Large intestine (tissue), 3 donors: ENCODE measurements at regions not wholly inside any gene's neighbourhood (a gene's known extent, or its start where the extent isn't known, plus 50 kb on each side); places are given as distances from the start of the nearest gene placed in this dataset.
"Not testable (repeated sequence)": the region's sequence is repeated elsewhere in the genome, so short reads cannot be mapped to it uniquely, and the experiment has no call there.

ENCODE experiments used
- DNase-seq, 2 donors: peaks; one replicate each; pipeline versions ENCODE4 v3.0.0 to v3.0.0-alpha.2; 2013
- H3K27ac ChIP-seq: one replicate; pipeline ENCODE4 v1.5.1; 2013; ENCODE audit warnings: low read length
- H3K27me3 ChIP-seq: 2 replicates; pipeline ENCODE4 v1.6.1; 2013; ENCODE audit warnings: low read length; ENCODE audit not compliant: control insufficient read depth, insufficient read depth
- H3K36me3 ChIP-seq: 2 replicates; pipeline ENCODE4 v1.6.1; 2013; ENCODE audit warnings: low read length; ENCODE audit not compliant: control insufficient read depth, insufficient read depth
- H3K4me1 ChIP-seq: one replicate; pipeline ENCODE4 v1.6.1; 2013; ENCODE audit warnings: low read length; ENCODE audit not compliant: control insufficient read depth, insufficient read depth
- H3K4me3 ChIP-seq: one replicate; pipeline ENCODE4 v1.5.1; 2013; ENCODE audit warnings: low read length
- H3K9me3 ChIP-seq: one replicate; pipeline ENCODE4 v1.6.1; 2013; ENCODE audit warnings: mild to moderate bottlenecking, low read depth, low read length, moderate library complexity; ENCODE audit not compliant: control insufficient read depth
- WGBS: methylation state at CpG from one replicate; pipeline ENCODE4 v1.1.5; 2013; ENCODE audit warnings: low lambda C conversion rate; ENCODE audit not compliant: insufficient coverage; 5-methylcytosine and 5-hydroxymethylcytosine counted together

GRCh38 chr7:111653846-111654245, 91.6 kb upstream of the IMMP2L start:
- no peak for DNase-seq
- Histone ChIP-seq H3K27me3 (no peaks in the 10 kb centered on the region), H3K4me1 (no peaks in the 10 kb centered on the region), H3K9me3 (no peaks in the 10 kb centered on the region), H3K36me3 (no peaks in the 10 kb centered on the region), H3K27ac (no peak overlapping the region), H3K4me3 (no peak overlapping the region)
- WGBS: 95% methylated on average over 2 of the region's 3 CpGs

GRCh38 chr7:111650456-111650999, 88.2 kb upstream of the IMMP2L start:
- Histone ChIP-seq H3K27ac (no peak overlapping the region), H3K27me3 (no peaks in the 10 kb centered on the region), H3K4me1 (no peaks in the 10 kb centered on the region), H3K4me3 (no peak overlapping the region), H3K36me3 (no peaks in the 10 kb centered on the region), H3K9me3 (no peaks in the 10 kb centered on the region)
- 60% methylated on average over 2 of the region's 5 CpGs for WGBS
- peak in 1 of 2 donors; percentile 6 for DNase-seq

- Histone ChIP-seq H3K27ac (no peak overlapping the region), H3K9me3 (peaks cover 5% of the 10 kb centered on the region), H3K4me1 (no peaks in the 10 kb centered on the region), H3K4me3 (no peak overlapping the region), H3K36me3 (no peaks in the 10 kb centered on the region), H3K27me3 (no peaks in the 10 kb centered on the region)
- 70% methylated on average over 2 of the region's 4 CpGs for WGBS
- no peak for DNase-seq
Measured at GRCh38 chr7:111647881-111648280, 85.6 kb upstream of the IMMP2L start.

- H3K27ac ChIP-seq, H3K4me1 ChIP-seq, DNase-seq, H3K4me3 ChIP-seq, H3K9me3 ChIP-seq, H3K36me3 ChIP-seq, H3K27me3 ChIP-seq: not testable (repeated sequence)
- no CpG with 5 or more reads among the region's 14 CpGs for WGBS
Measured at GRCh38 chr7:111644595-111644994, 82.3 kb upstream of the IMMP2L start.

DNA sequence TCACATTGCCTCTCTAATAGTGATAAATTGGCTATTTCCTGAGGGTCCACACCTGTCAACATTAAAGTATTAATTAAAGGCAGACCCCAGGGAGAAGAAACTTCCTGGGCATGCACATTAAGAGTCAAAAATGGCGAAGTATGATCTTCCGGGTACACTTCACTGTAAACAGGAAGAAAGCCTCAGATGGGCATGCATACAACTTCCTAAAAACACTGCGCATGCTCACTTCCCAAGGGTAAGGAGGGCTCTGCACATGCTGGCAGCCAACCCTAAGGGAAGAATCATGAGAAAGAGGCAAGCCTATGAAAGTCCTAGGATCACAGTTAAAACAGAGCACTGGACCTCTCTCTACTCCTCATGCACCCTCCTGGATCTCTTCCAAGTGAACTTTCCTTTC, 80.1 kb upstream of the IMMP2L start:
- Histone ChIP-seq H3K4me1 (no peaks in the 10 kb centered on the region), H3K27ac (no peak overlapping the region), H3K27me3 (no peaks in the 10 kb centered on the region), H3K36me3 (no peaks in the 10 kb centered on the region), H3K9me3 (peaks cover 5% of the 10 kb centered on the region), H3K4me3 (no peak overlapping the region)
- WGBS: no CpG with 5 or more reads among the region's 3 CpGs
- DNase-seq: no peak

DNA sequence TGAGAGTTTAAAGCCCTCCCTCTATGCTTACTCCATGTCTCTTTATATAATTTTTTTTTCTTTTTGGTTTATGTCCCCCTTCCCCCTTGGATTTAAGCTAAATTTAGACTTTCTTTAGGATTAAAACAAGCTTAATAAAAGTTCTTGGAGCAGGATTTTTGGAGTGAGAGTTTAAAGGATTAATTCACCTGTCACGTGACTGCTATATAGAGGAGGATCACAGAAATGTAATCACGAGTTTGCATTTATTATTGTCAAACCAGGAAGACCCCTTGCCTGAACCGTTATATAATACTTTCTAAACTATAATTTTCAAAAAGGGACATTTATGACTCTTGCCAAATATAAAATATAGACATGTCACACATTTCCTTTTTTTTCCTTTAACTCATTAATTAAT, 78.1 kb upstream of the IMMP2L start:
- no peak overlapping the region for H3K27ac ChIP-seq
- no peak for DNase-seq
- 100% methylated on average over 1 of the region's 3 CpGs for WGBS
- H3K27me3 ChIP-seq: no peaks in the 10 kb centered on the region
- H3K36me3 ChIP-seq: no peaks in the 10 kb centered on the region
- no peak overlapping the region for H3K4me3 ChIP-seq
- peaks cover 5% of the 10 kb centered on the region for H3K9me3 ChIP-seq
- H3K4me1 ChIP-seq: no peaks in the 10 kb centered on the region

DNA sequence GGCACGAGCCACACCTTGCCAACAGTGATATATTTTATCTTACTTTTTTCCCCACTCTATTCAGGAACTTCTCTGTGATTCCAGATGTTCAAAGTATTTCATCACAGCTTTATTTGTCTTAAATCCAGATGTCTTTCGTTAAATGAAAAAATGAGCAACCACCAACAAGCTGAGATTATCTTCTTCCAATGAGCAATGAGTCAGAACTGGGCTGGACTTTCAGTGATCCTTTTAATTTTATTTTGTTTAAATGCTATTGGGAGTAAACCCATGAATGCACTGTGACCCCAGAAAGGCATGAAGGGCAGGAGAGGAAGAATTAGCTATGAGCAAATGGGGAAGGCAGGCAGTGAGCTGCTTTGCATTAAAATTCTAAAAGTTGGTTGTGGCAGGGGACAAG, 77.6 kb upstream of the IMMP2L start:
- Histone ChIP-seq H3K27me3 (no peaks in the 10 kb centered on the region), H3K27ac (no peak overlapping the region), H3K36me3 (no peaks in the 10 kb centered on the region), H3K4me3 (no peak overlapping the region), H3K9me3 (peaks cover under 1% of the 10 kb centered on the region), H3K4me1 (no peaks in the 10 kb centered on the region)
- WGBS: 83% methylated on average over 1 of the region's 2 CpGs
- DNase-seq: no peak

GRCh38 chr7:111638078-111638477, 75.8 kb upstream of the IMMP2L start:
- 100% methylated on average over 1 of the region's 2 CpGs for WGBS
- Histone ChIP-seq H3K9me3 (no peaks in the 10 kb centered on the region), H3K36me3 (no peaks in the 10 kb centered on the region), H3K27ac (no peak overlapping the region), H3K4me1 (no peaks in the 10 kb centered on the region), H3K27me3 (no peaks in the 10 kb centered on the region), H3K4me3 (no peak overlapping the region)
- no peak for DNase-seq

GRCh38 chr7:111633878-111634277, 71.6 kb upstream of the IMMP2L start:
- H3K4me3 ChIP-seq: no peak overlapping the region
- no peaks in the 10 kb centered on the region for H3K4me1 ChIP-seq
- H3K27ac ChIP-seq: no peak overlapping the region
- no peak for DNase-seq
- H3K9me3 ChIP-seq: peaks cover 11% of the 10 kb centered on the region
- H3K27me3 ChIP-seq: no peaks in the 10 kb centered on the region
- no CpG with 5 or more reads among the region's 2 CpGs for whole genome bisulfite sequencing
- no peaks in the 10 kb centered on the region for H3K36me3 ChIP-seq

GRCh38 chr7:111630862-111631261, 68.6 kb upstream of the IMMP2L start:
- Histone ChIP-seq H3K27me3 (no peaks in the 10 kb centered on the region), H3K9me3 (peaks cover 11% of the 10 kb centered on the region), H3K4me3 (no peak overlapping the region), H3K27ac (no peak overlapping the region), H3K36me3 (no peaks in the 10 kb centered on the region), H3K4me1 (no peaks in the 10 kb centered on the region)
- DNase-seq: no peak
- WGBS: no CpG with 5 or more reads among the region's 1 CpG

GRCh38 chr7:111622084-111622483, 59.8 kb upstream of the IMMP2L start:
- H3K27me3 ChIP-seq: no peaks in the 10 kb centered on the region
- H3K9me3 ChIP-seq: no peaks in the 10 kb centered on the region
- no peak overlapping the region for H3K27ac ChIP-seq
- DNase-seq: no peak
- no peak overlapping the region for H3K4me3 ChIP-seq
- 100% methylated on average over 1 of the region's 4 CpGs for WGBS
- no peaks in the 10 kb centered on the region for H3K36me3 ChIP-seq
- no peaks in the 10 kb centered on the region for H3K4me1 ChIP-seq
